Caco-2 (cell line): ENCODE measurements at regions not wholly inside any gene's neighbourhood (a gene's known extent, or its start where the extent isn't known, plus 50 kb on each side); places are given as distances from the start of the nearest gene placed in this dataset.
A peak's percentile ranks its signal among the peaks of the same experiment; 100 is the strongest.

ENCODE experiments used
- BruUV-seq: library from RNA; stranded (reverse); fragments of 400-500 nt; replicated peaks from 2 replicates; lab custom pipeline; 2021; lab: Mats Ljungman, UMichigan
- CTCF ChIA-PET: fragments of 300-600 bp; sonication (Branson Sonifier 250); formaldehyde crosslinking; loops from one replicate; lab custom pipeline; 2022; ENCODE audit warnings: antibody characterized with exemption; lab: Charles Lee
- POLR2A ChIA-PET: fragments of 300-600 bp; sonication (Branson Sonifier 250); formaldehyde crosslinking; loops from one replicate; lab custom pipeline; 2022; ENCODE audit warnings: antibody characterized with exemption; lab: Charles Lee
- DNase-seq, 2 experiments: peaks; one replicate each; pipeline versions ENCODE4 v3.0.0 to v3.0.0-alpha.2; 2020 to 2022
- H3K27me3 ChIP-seq: replicated peaks from 2 replicates; pipeline ENCODE4 v1.6.0; 2011; ENCODE audit warnings: low read length; ENCODE audit not compliant: control insufficient read depth, insufficient read depth
- H3K36me3 ChIP-seq: 2 replicates; pipeline ENCODE4 v1.5.1; 2011; ENCODE audit warnings: low read length; ENCODE audit not compliant: control insufficient read depth, insufficient read depth
- H3K4me1 ChIP-seq: fragments of 250-450 bp; sonication (Bioruptor Pico); 2 replicates; pipeline ENCODE4 v1.5.1; 2020; ENCODE audit warnings: mild to moderate bottlenecking
- H3K4me3 ChIP-seq: 2 replicates; pipeline ENCODE4 v1.5.1; 2011; ENCODE audit warnings: low read depth, mild to moderate bottlenecking, control low read depth, low read length
- H3K9me3 ChIP-seq: fragments of 250-450 bp; sonication (Bioruptor Pico); 2 replicates; pipeline ENCODE4 v1.5.1; 2020; ENCODE audit warnings: mild to moderate bottlenecking, moderate library complexity
- H3K27ac Mint-ChIP-seq: one replicate; pipeline ENCODE4 v1.8.0; 2022; ENCODE audit warnings: mixed read lengths; ENCODE audit not compliant: unreplicated experiment
- H3K27me3 Mint-ChIP-seq: one replicate; pipeline ENCODE4 v1.8.0; 2022; ENCODE audit warnings: mixed read lengths; ENCODE audit not compliant: insufficient read depth, unreplicated experiment
- H3K36me3 Mint-ChIP-seq: one replicate; pipeline ENCODE4 v1.8.0; 2022; ENCODE audit warnings: mild to moderate bottlenecking, mixed read lengths; ENCODE audit not compliant: insufficient read depth, unreplicated experiment
- H3K4me1 Mint-ChIP-seq: one replicate; pipeline ENCODE4 v1.8.0; 2022; ENCODE audit warnings: low read depth, mixed read lengths; ENCODE audit not compliant: unreplicated experiment
- H3K4me3 Mint-ChIP-seq: one replicate; pipeline ENCODE4 v1.8.0; 2022; ENCODE audit warnings: mild to moderate bottlenecking, moderate library complexity, mixed read lengths; ENCODE audit not compliant: unreplicated experiment
- H3K9me3 Mint-ChIP-seq: one replicate; pipeline ENCODE4 v1.8.0; 2022; ENCODE audit warnings: mixed read lengths; ENCODE audit not compliant: unreplicated experiment
- intact Hi-C: fragments of 100-400 bp; cut with micrococcal nuclease; formaldehyde crosslinking; loops from one replicate; pipeline ENCODE4 v1.10.0; 2022; ENCODE audit not compliant: unreplicated experiment
- TF ChIP-seq, protein P1 (sequence below), 2 experiments: fragments of 200-600 bp in 1 of 2; IDR thresholded peaks; 1 replicate in 1 of 2; 2 replicates in 1 of 2; pipeline versions ENCODE4 v1.5.1 to v1.8.0; 2011 to 2022; ENCODE audit warnings: antibody characterized with exemption in 1 of 2, control low read depth in 1 of 2, inconsistent platforms in 1 of 2, low read depth in 1 of 2, low read length in 1 of 2, mild to moderate bottlenecking in 1 of 2, moderate library complexity in 1 of 2; ENCODE audit not compliant: insufficient read depth in 1 of 2, severe bottlenecking in 1 of 2, unreplicated experiment in 1 of 2

DNA sequence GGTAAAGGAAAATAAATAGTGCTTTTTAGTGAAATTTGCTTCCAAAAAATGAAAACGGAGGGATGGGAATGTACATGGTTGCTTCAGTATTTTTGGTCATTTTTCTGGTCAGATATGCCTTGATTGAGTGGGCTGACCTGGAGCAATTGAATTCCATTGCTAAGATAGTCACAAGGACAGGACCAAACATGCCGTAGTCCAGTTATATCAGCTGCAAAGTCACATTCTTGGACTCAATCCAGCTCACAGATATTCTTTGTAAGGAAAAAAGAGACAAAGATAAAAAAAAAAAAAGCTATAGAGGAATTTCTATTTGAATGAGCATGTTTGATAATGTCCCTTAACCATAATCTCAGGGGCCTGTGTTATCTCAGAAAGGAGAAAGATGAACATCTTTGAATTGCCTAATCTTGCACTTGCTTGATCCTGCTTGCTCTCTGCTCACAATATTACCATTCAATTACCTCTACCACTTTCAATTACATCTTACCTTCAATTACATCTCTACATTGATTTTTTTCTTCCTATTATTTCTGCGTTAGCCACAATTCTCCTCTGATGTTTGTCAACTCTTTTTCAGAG lies 75.4 kb upstream of the PACRGL start:
- BruUV-seq = no TSS peak
- H3K4me3 Mint-ChIP-seq = no peak overlapping the region
- no peaks in the 10 kb centered on the region for H3K27me3 Mint-ChIP-seq
- no peak overlapping the region for H3K4me3 ChIP-seq
- no peaks in the 10 kb centered on the region for H3K36me3 ChIP-seq
- TF ChIP-seq, protein P1, sequence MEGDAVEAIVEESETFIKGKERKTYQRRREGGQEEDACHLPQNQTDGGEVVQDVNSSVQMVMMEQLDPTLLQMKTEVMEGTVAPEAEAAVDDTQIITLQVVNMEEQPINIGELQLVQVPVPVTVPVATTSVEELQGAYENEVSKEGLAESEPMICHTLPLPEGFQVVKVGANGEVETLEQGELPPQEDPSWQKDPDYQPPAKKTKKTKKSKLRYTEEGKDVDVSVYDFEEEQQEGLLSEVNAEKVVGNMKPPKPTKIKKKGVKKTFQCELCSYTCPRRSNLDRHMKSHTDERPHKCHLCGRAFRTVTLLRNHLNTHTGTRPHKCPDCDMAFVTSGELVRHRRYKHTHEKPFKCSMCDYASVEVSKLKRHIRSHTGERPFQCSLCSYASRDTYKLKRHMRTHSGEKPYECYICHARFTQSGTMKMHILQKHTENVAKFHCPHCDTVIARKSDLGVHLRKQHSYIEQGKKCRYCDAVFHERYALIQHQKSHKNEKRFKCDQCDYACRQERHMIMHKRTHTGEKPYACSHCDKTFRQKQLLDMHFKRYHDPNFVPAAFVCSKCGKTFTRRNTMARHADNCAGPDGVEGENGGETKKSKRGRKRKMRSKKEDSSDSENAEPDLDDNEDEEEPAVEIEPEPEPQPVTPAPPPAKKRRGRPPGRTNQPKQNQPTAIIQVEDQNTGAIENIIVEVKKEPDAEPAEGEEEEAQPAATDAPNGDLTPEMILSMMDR (IDR thresholded peaks at IDR 0.05; ENCODE audit: insufficient read depth in 1 of 2, low read depth in 1 of 2, low read length in 1 of 2, severe bottlenecking in 1 of 2, unreplicated experiment in 1 of 2) = no peak
- no peaks in the 10 kb centered on the region for H3K9me3 ChIP-seq
- ChIA-PET POLR2A (no interaction called here), CTCF (interaction anchor here (0.7 kb wide), 1 partner anchor 75 kb away, joined by 3 read pairs; no protein-coding TSS in a partner anchor)
- no peaks in the 10 kb centered on the region for H3K27me3 ChIP-seq
- no peaks in the 10 kb centered on the region for H3K9me3 Mint-ChIP-seq
- H3K27ac Mint-ChIP-seq = no peak overlapping the region
- H3K4me1 ChIP-seq = peaks cover 55% of the 10 kb centered on the region
- intact Hi-C loops = loop anchor here (1.0 to 5.0 kb wide), 2 partner anchors 27 to 52 kb away; no protein-coding TSS in a partner anchor
- H3K36me3 Mint-ChIP-seq = no peaks in the 10 kb centered on the region
- peaks cover 24% of the 10 kb centered on the region for H3K4me1 Mint-ChIP-seq
- peak; percentile 14 to 52 for DNase-seq

DNA sequence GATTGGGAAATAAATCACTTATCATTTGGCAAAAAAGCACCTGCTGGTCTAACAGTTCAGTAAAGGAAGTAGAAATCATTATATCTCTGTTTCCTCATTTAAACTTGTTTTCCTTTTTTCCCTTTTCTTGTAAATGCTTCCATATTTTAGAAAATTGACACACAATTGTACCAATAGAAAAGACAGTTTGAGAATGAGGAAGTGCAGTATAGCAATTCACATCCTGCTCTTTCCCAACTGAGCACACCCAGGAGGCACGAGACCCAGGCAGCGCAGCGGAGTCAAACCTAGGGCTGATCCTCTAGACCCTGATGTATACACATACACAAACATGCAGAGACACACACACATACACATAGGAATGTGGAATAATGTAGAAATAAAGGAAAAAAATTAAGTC lies 74.8 kb upstream of the PACRGL start:
- no peaks in the 10 kb centered on the region for H3K27me3 Mint-ChIP-seq
- TF ChIP-seq, protein P1 (IDR thresholded peaks at IDR 0.05; ENCODE audit: insufficient read depth in 1 of 2, low read depth in 1 of 2, low read length in 1 of 2, severe bottlenecking in 1 of 2, unreplicated experiment in 1 of 2) = no peak
- H3K36me3 Mint-ChIP-seq = no peaks in the 10 kb centered on the region
- Histone ChIP-seq H3K4me1 (peaks cover 55% of the 10 kb centered on the region), H3K36me3 (no peaks in the 10 kb centered on the region), H3K9me3 (no peaks in the 10 kb centered on the region), H3K4me3 (no peak overlapping the region), H3K27me3 (no peaks in the 10 kb centered on the region)
- H3K4me3 Mint-ChIP-seq = no peak overlapping the region
- H3K27ac Mint-ChIP-seq = peak overlapping the region; percentile 18
- peaks cover 24% of the 10 kb centered on the region for H3K4me1 Mint-ChIP-seq
- no TSS peak for BruUV-seq
- POLR2A ChIA-PET = no interaction called here
- H3K9me3 Mint-ChIP-seq = no peaks in the 10 kb centered on the region
- intact Hi-C loops = loop anchor here (1.0 kb wide), 1 partner anchor 27 kb away; no protein-coding TSS in a partner anchor
- no peak for DNase-seq
- CTCF ChIA-PET = no interaction called here

DNA sequence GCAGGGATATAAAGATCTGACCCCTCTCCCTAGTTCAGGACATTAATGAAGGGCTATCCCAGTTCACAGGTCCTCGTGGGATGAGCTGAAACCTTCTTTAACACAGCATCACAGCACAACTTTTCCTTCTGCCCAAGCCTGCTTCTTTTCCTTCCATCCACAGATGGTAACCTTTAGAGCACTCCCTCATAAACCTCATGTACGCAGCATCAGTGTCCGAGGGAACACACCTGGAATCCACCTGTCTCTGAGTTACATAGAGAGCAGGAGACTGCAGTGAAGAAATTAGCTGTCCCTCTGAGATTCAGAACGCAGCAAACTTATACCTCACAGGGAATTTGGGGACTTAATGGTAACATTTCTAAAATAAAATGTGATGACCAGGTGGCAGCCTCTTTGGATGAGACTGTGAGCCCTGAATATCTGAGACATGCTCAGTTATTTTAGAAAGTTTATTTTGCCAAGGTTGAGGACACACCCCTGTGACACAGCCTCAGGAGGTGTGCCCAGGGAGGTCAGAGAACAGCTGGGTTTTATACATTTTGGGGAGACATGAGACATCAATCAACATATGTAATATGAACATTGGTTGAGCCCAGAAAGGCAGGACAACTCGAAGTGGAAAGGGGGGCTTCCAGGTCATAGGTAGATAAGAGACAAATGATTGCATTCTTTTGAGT lies 73.8 kb upstream of the PACRGL start:
- no peaks in the 10 kb centered on the region for H3K9me3 ChIP-seq
- POLR2A ChIA-PET = no interaction called here
- H3K4me3 ChIP-seq = no peak overlapping the region
- intact Hi-C loops = no loop called here
- no TSS peak for BruUV-seq
- H3K9me3 Mint-ChIP-seq = no peaks in the 10 kb centered on the region
- TF ChIP-seq, protein P1 (IDR thresholded peaks at IDR 0.05; ENCODE audit: insufficient read depth in 1 of 2, low read depth in 1 of 2, low read length in 1 of 2, severe bottlenecking in 1 of 2, unreplicated experiment in 1 of 2) = no peak
- no peak overlapping the region for H3K27ac Mint-ChIP-seq
- H3K36me3 ChIP-seq = no peaks in the 10 kb centered on the region
- no peaks in the 10 kb centered on the region for H3K27me3 ChIP-seq
- no peaks in the 10 kb centered on the region for H3K36me3 Mint-ChIP-seq
- peaks cover 55% of the 10 kb centered on the region for H3K4me1 ChIP-seq
- no peak for DNase-seq
- H3K27me3 Mint-ChIP-seq = no peaks in the 10 kb centered on the region
- H3K4me3 Mint-ChIP-seq = no peak overlapping the region
- CTCF ChIA-PET = no interaction called here
- peaks cover 24% of the 10 kb centered on the region for H3K4me1 Mint-ChIP-seq
